HepG2 (cell line): ENCODE measurements at regions not wholly inside any gene's neighbourhood (a gene's known extent, or its start where the extent isn't known, plus 50 kb on each side); places are given as distances from the start of the nearest gene placed in this dataset.

ENCODE experiments used
- ATRX ChIP-seq: sonication (generic); formaldehyde crosslinking; IDR thresholded peaks from 2 replicates; pipeline ENCODE4 v1.4.0; 2020; ENCODE audit warnings: missing genetic modification reagents, borderline replicate concordance
- CTCF ChIP-seq: sonication (generic); formaldehyde crosslinking; IDR thresholded peaks from 2 replicates; pipeline ENCODE4 v1.5.0; 2020; ENCODE audit warnings: mild to moderate bottlenecking, missing genetic modification reagents, moderate library complexity
- NFYB ChIP-seq: sonication (generic); formaldehyde crosslinking; IDR thresholded peaks from 2 replicates; pipeline ENCODE4 v1.4.0; 2020; ENCODE audit warnings: missing genetic modification reagents
- NR2C2 ChIP-seq: sonication (generic); formaldehyde crosslinking; IDR thresholded peaks from 2 replicates; pipeline ENCODE4 v1.4.0; 2020; ENCODE audit warnings: missing genetic modification reagents, mild to moderate bottlenecking, moderate library complexity, borderline replicate concordance
- POLR2A ChIP-seq, 2 experiments: IDR thresholded peaks; 2 replicates each; pipeline ENCODE4 v1.6.1; 2011; ENCODE audit warnings: low read depth in 2 of 2, low read length in 2 of 2, mild to moderate bottlenecking in 1 of 2, moderate library complexity in 1 of 2; ENCODE audit not compliant: insufficient read depth in 1 of 2
- SP2 ChIP-seq: sonication (generic); formaldehyde crosslinking; IDR thresholded peaks from 2 replicates; pipeline ENCODE4 v1.5.1; 2020; ENCODE audit warnings: mild to moderate bottlenecking, missing genetic modification reagents
- SP4 ChIP-seq: sonication (generic); formaldehyde crosslinking; IDR thresholded peaks from 2 replicates; pipeline ENCODE4 v1.8.1; 2023; ENCODE audit warnings: mild to moderate bottlenecking, missing genetic modification reagents
- TERF1 ChIP-seq: sonication (generic); formaldehyde crosslinking; IDR thresholded peaks from 2 replicates; pipeline ENCODE4 v1.8.0; 2022; ENCODE audit warnings: mild to moderate bottlenecking, missing genetic modification reagents, moderate library complexity
- ZFP91 ChIP-seq: sonication (generic); formaldehyde crosslinking; IDR thresholded peaks from 2 replicates; pipeline ENCODE4 v1.9.0; 2022; ENCODE audit warnings: missing genetic modification reagents, mild to moderate bottlenecking, borderline replicate concordance
- ZNF460 ChIP-seq: sonication (generic); formaldehyde crosslinking; IDR thresholded peaks from 2 replicates; pipeline ENCODE4 v1.5.1; 2020; ENCODE audit warnings: missing genetic modification reagents, mild to moderate bottlenecking, borderline replicate concordance
- ZNF670 ChIP-seq: sonication (generic); formaldehyde crosslinking; IDR thresholded peaks from 2 replicates; pipeline ENCODE4 v1.8.0; 2022; ENCODE audit warnings: mild to moderate bottlenecking, missing genetic modification reagents, borderline replicate concordance

- TF ChIP-seq CTCF (CRISPR knock-in tag) (no peak), ZNF460 (CRISPR knock-in tag) (no peak), SP2 (CRISPR knock-in tag) (no peak), SP4 (no peak), NR2C2 (CRISPR knock-in tag) (no peak), TERF1 (CRISPR knock-in tag) (no peak), POLR2A (IDR thresholded peaks at IDR 0.05; ENCODE audit: insufficient read depth in 1 of 2, low read depth in 2 of 2, low read length in 2 of 2) (no peak), ZNF670 (CRISPR knock-in tag) (no peak), NFYB (CRISPR knock-in tag) (no peak), ATRX (CRISPR knock-in tag) (no peak), ZFP91 (no peak)
Measured at GRCh38 chr16:64365448-64365931, 756.4 kb downstream of the CDH11 start.
